ENCODE measurements at regions not wholly inside any gene's neighbourhood (a gene's known extent, or its start where the extent isn't known, plus 50 kb on each side); places are given as distances from the start of the nearest gene placed in this dataset.

DNA sequence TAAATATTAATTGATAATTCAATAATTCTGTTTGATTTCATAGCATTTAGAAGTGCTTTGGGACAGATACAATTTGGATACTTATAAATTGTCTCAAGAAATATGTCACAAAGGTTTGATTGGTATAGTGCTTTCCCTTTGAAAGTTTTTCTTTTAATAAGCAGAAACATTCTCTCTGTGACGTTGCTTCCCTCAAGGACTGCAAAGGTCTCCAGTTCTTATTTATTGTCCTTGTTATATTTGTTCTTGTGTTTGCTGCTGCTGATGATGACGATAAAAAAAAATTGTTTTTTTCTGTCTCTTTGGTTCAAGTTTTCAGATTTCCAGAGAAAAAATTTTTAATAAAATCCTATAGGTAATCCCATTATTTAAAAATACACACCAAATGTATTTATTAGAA, 176.3 kb upstream of the CLEC14A start:
- BruUV-seq (replicated peaks): no TSS peak
- no peak for TF ChIP-seq EZH2 (IDR thresholded peaks at IDR 0.05; ENCODE audit: low read depth)
- TF ChIP-seq, protein P1, sequence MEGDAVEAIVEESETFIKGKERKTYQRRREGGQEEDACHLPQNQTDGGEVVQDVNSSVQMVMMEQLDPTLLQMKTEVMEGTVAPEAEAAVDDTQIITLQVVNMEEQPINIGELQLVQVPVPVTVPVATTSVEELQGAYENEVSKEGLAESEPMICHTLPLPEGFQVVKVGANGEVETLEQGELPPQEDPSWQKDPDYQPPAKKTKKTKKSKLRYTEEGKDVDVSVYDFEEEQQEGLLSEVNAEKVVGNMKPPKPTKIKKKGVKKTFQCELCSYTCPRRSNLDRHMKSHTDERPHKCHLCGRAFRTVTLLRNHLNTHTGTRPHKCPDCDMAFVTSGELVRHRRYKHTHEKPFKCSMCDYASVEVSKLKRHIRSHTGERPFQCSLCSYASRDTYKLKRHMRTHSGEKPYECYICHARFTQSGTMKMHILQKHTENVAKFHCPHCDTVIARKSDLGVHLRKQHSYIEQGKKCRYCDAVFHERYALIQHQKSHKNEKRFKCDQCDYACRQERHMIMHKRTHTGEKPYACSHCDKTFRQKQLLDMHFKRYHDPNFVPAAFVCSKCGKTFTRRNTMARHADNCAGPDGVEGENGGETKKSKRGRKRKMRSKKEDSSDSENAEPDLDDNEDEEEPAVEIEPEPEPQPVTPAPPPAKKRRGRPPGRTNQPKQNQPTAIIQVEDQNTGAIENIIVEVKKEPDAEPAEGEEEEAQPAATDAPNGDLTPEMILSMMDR (conservative IDR thresholded peaks at IDR 0.05): no peak
- Histone ChIP-seq H3K36me3 (ENCODE audit: low read depth) (no peaks in the 10 kb centered on the region), H3K4me2 (no peak overlapping the region), H3K9me3 (ENCODE audit: insufficient read depth, low read depth) (no peaks in the 10 kb centered on the region), H3K27me3 (ENCODE audit: insufficient read depth, low read depth) (no peaks in the 10 kb centered on the region), H3K9me2 (ENCODE audit: insufficient read depth) (no peaks in the 10 kb centered on the region), H2AFZ (no peak overlapping the region), H3K4me3 (no peak overlapping the region), H3F3A (ENCODE audit: insufficient read depth, low read depth) (no peaks in the 10 kb centered on the region), H3K79me2 (ENCODE audit: low read depth) (no peaks in the 10 kb centered on the region), H3K4me1 (replicated peaks; ENCODE audit: insufficient read depth) (no peaks in the 10 kb centered on the region), H3K27ac (no peak overlapping the region), H4K20me1 (ENCODE audit: insufficient read depth) (no peaks in the 10 kb centered on the region)
- POLR2A ChIA-PET (ENCODE audit: unreplicated experiment): no interaction called here
- CTCF ChIA-PET: no interaction called here
- intact Hi-C loops (cut with micrococcal nuclease; ENCODE audit: unreplicated experiment): no loop called here
- no peak for DNase-seq

DNA sequence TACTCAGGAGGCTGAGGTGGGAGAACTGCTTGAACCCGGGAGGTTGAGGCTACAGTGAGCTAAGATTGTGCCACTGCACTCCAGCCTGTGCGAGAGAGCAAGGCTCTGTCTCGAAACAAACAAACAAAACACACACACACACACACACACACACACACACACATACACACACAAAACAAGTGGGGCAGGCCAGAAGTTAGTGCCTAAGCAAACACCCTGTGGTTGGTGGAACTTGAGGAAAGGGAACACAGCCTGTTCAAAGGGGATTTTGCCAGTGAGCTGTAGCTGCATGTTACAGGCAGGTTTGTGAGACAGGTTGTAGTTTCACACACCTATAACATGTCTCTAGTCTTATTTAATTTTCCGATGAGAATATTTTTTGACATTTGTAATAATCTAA, 175.3 kb upstream of the CLEC14A start:
- TF ChIP-seq, protein P1 (conservative IDR thresholded peaks at IDR 0.05): no peak
- no peak for TF ChIP-seq EZH2 (IDR thresholded peaks at IDR 0.05; ENCODE audit: low read depth)
- CTCF ChIA-PET: no interaction called here

DNA sequence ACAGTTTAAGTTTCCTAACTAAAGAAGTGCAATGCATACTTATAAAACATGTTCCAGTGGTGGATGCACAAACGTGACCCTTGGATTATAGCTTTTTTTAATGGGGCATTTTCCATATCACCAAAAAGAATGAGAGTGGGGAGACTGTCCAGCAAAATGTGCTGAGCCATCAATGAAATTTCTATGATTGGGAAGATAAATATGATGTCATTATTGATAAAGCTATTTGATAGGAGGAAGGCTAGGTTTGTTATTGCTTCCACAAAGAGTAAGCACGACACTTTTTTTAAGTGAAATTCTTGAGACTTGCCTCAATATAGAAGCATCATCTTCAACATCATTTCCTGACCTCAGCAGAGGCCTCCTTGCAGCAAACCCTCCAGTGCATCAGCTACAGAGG, 174.6 kb upstream of the CLEC14A start:
- no peak overlapping the region for H3K27ac ChIP-seq
- CTCF ChIA-PET: no interaction called here
- H3K79me2 ChIP-seq (ENCODE audit: low read depth): no peaks in the 10 kb centered on the region
- no peak overlapping the region for H3K4me2 ChIP-seq
- no peak for DNase-seq
- H3K36me3 ChIP-seq (ENCODE audit: low read depth): no peaks in the 10 kb centered on the region
- no peaks in the 10 kb centered on the region for H3K9me3 ChIP-seq (ENCODE audit: insufficient read depth, low read depth)
- no peak overlapping the region for H3K4me3 ChIP-seq
- BruUV-seq (replicated peaks): no TSS peak
- H2AFZ ChIP-seq: no peak overlapping the region
- H3F3A ChIP-seq (ENCODE audit: insufficient read depth, low read depth): no peaks in the 10 kb centered on the region
- intact Hi-C loops (cut with micrococcal nuclease; ENCODE audit: unreplicated experiment): no loop called here
- POLR2A ChIA-PET (ENCODE audit: unreplicated experiment): no interaction called here
- H3K27me3 ChIP-seq (ENCODE audit: insufficient read depth, low read depth): no peaks in the 10 kb centered on the region
- H3K9me2 ChIP-seq (ENCODE audit: insufficient read depth): no peaks in the 10 kb centered on the region
- no peaks in the 10 kb centered on the region for H3K4me1 ChIP-seq (replicated peaks; ENCODE audit: insufficient read depth)
- no peaks in the 10 kb centered on the region for H4K20me1 ChIP-seq (ENCODE audit: insufficient read depth)
- TF ChIP-seq, protein P1 (conservative IDR thresholded peaks at IDR 0.05): no peak
- TF ChIP-seq EZH2 (IDR thresholded peaks at IDR 0.05; ENCODE audit: low read depth): no peak

More for the DNA sequence above, 175.3 kb upstream of the CLEC14A start:
- Histone ChIP-seq H3K4me3 (no peak overlapping the region), H2AFZ (no peak overlapping the region), H3K9me3 (ENCODE audit: insufficient read depth, low read depth) (no peaks in the 10 kb centered on the region), H3K36me3 (ENCODE audit: low read depth) (no peaks in the 10 kb centered on the region), H3K27me3 (ENCODE audit: insufficient read depth, low read depth) (no peaks in the 10 kb centered on the region), H3K4me2 (no peak overlapping the region), H3K27ac (no peak overlapping the region), H3F3A (ENCODE audit: insufficient read depth, low read depth) (no peaks in the 10 kb centered on the region), H3K4me1 (replicated peaks; ENCODE audit: insufficient read depth) (no peaks in the 10 kb centered on the region), H4K20me1 (ENCODE audit: insufficient read depth) (no peaks in the 10 kb centered on the region), H3K9me2 (ENCODE audit: insufficient read depth) (no peaks in the 10 kb centered on the region), H3K79me2 (ENCODE audit: low read depth) (no peaks in the 10 kb centered on the region)
- BruUV-seq (replicated peaks): no TSS peak
- POLR2A ChIA-PET (ENCODE audit: unreplicated experiment): no interaction called here
- DNase-seq: no peak
- intact Hi-C loops (cut with micrococcal nuclease; ENCODE audit: unreplicated experiment): no loop called here
